NOMO-1 treated with dmso at 0.1 percent for 144 hours (cell line): ENCODE measurements at regions not wholly inside any gene's neighbourhood (a gene's known extent, or its start where the extent isn't known, plus 50 kb on each side); places are given as distances from the start of the nearest gene placed in this dataset.
"Not testable (repeated sequence)": the region's sequence is repeated elsewhere in the genome, so short reads cannot be mapped to it uniquely, and the experiment has no call there.

ENCODE experiments used
- DNase-seq: peaks from one replicate; lab custom pipeline; 2025; ENCODE audit not compliant: unreplicated experiment; lab: John Stamatoyannopoulos, UW

GRCh38 chr7:67463983-67464382, 467.4 kb downstream of the TYW1 start:
- DNase-seq: no peak

- no peak for DNase-seq
These were observed 469.5 kb downstream of the TYW1 start for GRCh38 chr7:67466109-67466508.

DNA sequence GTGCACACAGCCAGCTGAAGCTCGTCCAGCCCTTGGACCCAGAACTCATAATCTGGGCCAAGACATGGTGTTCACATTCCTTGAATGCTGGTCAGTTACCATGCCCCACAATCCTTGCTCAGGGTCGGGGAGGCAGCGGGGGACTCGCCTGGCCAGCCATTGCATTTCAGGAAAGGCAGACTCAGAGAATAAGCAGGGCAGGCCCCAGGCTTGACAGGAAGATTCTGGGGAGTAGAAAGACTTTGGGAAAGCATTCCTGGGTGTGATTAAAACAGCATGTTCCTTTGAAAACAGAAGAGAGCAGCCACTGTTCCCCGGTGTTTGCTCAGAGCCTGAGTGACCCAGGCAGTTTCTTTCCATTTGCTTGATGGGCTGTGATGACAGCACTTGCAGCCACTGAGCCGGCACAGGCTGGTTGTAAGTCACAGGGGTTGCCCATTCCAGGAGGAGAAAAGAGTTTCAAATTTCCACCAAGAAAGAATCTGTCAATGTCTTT, 473.7 kb downstream of the TYW1 start:
- DNase-seq: no peak

- DNase-seq: no peak
These were observed 478.7 kb downstream of the TYW1 start for GRCh38 chr7:67475293-67475692.

DNA sequence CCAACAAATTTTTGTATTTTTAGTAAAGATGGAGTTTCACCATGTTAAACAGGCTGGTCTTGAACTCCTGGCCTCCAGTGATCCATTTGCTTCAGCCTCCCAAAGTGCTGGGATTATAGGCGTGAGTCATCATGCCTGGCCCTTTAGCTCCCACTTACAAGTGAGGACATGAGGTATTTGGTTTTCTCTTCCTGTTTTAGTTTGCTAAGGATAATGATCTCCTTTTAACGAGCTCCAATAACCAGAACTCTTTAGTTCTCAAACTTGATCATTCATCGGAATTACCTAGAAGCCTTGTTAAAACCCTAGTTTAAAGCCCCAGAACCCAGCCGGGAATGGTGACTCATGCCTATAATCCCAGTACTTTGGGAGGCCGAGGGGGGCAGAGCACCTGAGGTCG, 481.4 kb downstream of the TYW1 start:
- no peak for DNase-seq

GRCh38 chr7:67484244-67484751, 487.7 kb downstream of the TYW1 start:
- no peak for DNase-seq

DNA sequence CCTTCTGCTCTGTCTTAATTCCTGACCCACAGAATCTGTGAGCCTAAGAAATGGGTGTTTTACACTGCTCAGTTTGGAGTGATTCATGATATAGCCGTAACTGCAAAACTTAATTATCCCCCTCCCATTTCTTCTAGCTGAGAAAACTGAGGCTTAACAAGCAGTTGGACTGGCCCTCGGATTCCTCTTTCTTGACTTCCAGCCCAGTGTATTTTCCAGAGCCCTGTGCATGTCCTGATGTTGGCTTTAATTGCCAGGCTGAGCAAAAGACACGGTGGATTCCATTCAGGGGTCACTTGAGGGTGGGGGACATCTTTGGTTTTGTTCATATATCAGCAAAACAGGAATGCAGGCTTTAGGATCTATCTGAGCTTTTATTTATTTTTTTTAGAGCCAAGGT, 489.8 kb downstream of the TYW1 start:
- no peak for DNase-seq

DNA sequence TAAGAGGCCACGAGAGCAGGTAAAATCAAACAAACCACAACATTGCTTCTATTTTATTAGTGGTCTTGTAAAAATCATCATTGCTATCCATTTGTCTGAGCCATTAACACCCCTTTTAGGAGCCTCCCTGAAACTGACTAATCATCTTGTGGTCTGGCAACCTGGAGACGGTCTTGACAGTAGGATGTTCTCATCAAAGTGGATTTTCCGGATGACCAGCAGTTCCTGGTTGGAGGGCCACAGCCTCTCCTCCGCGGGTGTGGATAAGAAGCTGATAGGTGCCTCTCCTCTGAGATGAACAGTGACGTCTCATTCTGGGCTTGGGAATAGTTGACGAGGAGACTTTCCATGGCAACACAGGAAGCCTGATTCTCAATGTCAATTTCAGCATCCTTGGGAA, 490.7 kb downstream of the TYW1 start:
- no peak for DNase-seq

DNA sequence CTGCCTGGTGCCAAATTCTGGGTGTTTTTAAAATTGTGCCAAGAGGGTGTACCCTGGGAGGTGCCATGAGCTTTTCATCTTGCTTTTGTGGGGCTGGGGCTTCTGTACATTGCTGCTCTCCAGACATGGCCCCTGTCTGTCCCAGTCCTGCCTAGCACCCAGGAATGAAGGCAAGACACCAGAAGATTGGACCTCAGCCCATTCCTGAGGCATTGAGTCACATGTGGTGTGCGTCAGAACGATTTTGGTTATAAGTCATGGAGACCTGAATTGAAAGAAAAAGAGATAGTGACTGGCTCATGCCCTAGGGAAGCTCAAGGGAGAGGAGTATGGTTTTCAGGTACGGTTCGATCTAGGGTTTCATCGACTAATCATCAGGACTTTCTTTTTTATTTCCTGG, 493.2 kb downstream of the TYW1 start:
- no peak for DNase-seq

DNA sequence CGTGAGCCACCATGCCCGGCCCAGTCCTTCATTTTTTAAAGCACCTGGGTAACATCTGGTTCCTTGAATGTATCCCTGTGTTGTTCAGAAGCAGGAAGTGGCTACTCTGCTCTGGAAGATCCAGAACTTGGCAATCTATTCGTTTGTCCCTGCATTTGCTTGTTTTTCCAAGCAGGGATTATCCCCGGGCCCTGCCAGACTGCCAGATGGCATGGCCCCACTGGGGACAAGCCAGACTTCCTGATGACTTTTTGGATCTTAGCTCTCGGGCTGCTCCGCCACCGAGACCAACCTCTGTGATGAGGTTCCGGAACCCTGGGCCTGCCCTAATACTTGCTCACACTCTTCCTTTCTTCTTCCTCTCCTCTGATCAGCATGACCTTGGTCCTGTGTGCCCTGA, 496.7 kb downstream of the TYW1 start:
- no peak for DNase-seq

DNA sequence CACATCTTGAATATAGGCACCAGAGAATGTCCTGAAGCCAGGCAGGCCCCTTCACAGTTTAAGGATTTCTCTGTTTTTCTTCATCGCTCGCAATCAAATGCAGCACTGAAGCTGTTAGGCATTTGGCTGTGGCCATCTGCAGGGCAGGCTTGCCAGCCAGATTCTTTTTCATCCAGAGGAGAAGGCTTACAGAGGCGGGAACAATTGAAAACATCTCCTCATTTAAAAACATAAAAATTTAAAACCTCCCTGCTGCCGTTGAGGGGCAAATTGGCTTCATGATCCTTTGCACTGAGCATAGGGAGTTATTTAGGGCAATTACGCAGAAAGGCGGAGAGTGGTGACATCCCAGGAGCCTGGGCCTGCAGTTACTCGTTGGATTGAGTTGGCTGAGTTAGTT, 500.0 kb downstream of the TYW1 start:
- DNase-seq: no peak

- not testable (repeated sequence) for DNase-seq
These were observed 501.3 kb downstream of the TYW1 start for GRCh38 chr7:67497914-67498313.

- DNase-seq: no peak
These were observed 506.3 kb downstream of the TYW1 start for GRCh38 chr7:67502929-67503328.

- DNase-seq: no peak
These were observed 508.8 kb downstream of the TYW1 start for GRCh38 chr7:67505449-67505848.

DNA sequence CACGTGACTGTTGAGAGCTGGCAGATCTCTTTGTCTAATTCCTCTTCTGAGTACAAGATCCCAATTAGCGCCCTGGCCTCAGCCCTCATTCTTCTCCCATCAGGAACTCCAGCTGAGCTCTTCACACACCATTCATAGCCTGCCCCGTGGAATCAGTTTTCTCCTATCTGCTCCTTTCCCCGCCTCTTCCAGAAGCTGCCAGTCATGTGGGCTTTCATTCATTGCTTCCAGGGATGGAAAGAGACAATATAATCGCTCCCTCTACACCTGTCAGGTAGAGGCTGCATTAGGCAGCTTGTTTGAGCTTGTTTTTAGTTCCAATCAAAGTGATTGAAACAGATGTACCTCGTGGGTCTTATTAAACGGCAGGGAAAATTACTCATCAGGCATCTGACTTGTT, 515.8 kb downstream of the TYW1 start:
- no peak for DNase-seq

DNA sequence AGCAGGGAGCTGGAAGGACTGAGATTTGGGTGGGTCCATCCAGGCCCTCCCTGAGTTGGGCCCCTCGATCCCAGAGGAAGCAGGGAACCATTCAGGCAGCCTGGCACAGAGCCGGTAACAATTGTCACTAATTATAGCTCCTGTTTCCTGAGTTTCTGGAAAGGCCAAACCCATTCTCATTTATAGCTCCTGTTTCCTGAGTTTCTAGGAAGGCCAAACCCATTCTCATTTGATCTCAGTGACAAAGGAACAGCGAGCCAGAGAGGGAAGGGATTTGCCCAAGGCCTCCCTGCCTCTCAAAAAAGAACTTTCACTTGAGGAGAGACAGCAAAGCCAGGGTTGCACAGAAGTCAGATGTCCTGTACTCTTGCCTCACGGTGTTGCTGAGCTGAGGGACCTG, 521.9 kb downstream of the TYW1 start:
- DNase-seq: no peak

DNA sequence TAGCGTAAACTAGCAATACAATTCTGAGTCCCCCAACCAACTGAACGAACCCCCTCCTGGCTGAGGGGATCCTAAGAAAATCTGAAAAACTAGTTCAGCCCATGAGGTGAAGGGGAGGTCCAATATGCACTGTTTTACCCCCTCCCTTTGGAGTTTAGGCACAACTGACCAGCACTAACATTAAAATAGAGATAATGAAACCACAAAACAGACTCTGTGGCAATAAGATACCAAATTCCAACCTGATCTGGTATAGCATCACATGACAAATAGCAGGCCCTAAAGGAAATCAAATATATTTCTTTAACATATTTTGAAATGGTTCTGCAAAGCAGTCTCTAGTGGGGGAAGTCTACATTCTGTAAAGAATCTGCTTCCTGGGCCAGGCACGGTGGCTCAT, 522.5 kb downstream of the TYW1 start:
- no peak for DNase-seq

GRCh38 chr7:67522504-67522903, 525.9 kb downstream of the TYW1 start:
- DNase-seq: no peak

GRCh38 chr7:67523713-67524112, 527.1 kb downstream of the TYW1 start:
- no peak for DNase-seq

DNA sequence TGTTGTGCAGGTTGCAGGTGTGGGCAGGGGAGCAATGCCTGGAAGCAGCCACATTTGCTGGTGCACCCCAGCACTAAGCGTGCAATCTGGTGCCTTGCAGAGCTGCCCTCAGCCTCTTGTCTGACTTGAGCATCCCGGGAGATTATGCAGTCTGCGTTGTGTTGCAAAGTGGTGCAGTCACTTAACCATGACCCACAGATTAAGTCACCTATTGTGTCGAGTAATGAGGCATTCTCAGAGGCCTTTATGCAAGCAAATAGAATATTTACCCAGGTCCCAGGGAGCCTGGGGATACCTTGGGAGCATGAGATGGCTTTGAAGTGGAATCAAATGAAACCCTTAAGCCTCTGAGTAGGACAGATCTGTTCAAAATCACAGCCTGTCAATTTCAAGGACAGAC, 529.0 kb downstream of the TYW1 start:
- no peak for DNase-seq

DNA sequence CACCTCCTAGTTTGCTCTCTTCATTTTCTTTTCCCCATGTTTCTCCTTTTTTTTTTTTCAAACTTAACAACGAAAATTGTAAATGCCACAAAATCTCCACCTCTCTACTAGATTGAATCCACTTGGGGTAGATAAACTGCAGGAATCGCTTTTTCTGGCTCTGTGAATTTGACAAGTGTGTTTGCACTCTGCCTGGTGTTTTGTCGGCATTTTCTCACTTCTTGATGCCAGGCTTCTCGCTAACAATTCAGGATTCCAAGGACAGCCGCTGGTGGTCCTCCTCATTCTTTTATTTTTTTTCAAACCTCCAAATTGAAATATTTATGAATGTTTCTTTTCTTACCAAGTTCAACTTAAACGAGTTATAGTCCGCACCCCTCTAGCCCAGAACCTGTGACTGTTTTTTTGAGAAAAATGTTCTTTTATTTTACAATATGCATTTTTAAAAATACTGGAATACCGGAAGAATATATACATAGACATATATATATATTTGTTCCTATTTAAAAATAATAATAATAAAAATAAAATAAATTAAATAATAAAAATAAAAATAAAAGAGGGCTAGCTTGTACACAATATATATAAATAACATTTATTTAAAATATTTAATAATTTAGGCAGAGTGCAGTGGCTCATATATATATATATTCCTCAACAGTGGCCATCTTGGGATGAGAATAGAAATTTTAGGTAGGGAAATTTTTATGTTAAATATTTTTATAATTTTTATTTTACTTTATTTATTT, 538.8 kb downstream of the TYW1 start:
- no peak for DNase-seq

GRCh38 chr7:67542916-67543315, 546.3 kb downstream of the TYW1 start:
- DNase-seq: no peak
